ENCODE measurements at regions not wholly inside any gene's neighbourhood (a gene's known extent, or its start where the extent isn't known, plus 50 kb on each side); places are given as distances from the start of the nearest gene placed in this dataset.

- DNase-seq (ENCODE audit: low read depth in 2 of 3, low spot score in 2 of 3): no peak
Measured at GRCh38 chr7:42395607-42396006, 158.6 kb upstream of the GLI3 start.

- no peak for DNase-seq (ENCODE audit: low read depth in 2 of 3, low spot score in 2 of 3)
Measured at GRCh38 chr7:42392826-42393225, 155.8 kb upstream of the GLI3 start.

- DNase-seq (ENCODE audit: low read depth in 2 of 3, low spot score in 2 of 3): no peak
Measured at GRCh38 chr7:42389697-42390096, 152.7 kb upstream of the GLI3 start.

DNA sequence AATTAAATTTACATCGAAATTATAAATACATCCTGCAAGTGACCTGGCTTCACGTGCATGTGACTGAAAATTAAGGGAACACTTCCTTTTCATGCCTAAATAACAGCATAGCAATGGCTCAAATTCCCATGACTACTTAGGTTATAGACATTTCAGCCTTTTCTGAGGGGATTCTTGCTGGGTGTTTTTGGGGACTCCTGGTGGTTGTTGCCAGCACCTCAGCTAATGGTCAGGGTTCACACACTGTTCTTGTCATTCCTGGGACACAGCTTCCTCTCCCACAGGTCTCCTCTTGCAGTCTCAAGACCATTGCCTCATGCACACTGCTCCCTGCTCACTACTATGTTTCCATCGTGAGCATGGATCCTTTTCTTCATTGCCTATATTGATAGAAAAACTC, 148.9 kb upstream of the GLI3 start:
- DNase-seq (ENCODE audit: low read depth in 2 of 3, low spot score in 2 of 3): no peak

DNA sequence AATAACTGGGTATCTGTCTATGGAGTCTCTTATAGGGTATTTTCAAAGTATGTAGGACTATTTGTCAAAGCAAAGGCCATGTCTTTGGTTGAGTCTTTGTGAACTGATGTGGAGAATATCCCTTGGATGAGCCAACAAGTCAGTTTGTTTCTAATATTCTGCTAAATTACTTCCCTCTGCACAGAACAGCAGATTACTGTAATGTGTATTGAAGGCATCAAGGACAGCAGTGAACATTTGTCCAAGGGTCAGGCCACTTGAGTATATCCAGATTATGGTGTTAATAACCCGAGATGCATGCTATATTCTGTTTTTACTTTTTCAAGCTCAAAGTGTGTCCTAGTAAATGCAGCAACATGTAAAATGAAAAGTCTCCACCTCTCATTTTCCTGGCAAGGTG, 144.2 kb upstream of the GLI3 start:
- no peak for DNase-seq (ENCODE audit: low read depth in 2 of 3, low spot score in 2 of 3)

GRCh38 chr7:42380401-42380800, 143.4 kb upstream of the GLI3 start:
- DNase-seq (ENCODE audit: low read depth in 2 of 3, low spot score in 2 of 3): no peak

DNA sequence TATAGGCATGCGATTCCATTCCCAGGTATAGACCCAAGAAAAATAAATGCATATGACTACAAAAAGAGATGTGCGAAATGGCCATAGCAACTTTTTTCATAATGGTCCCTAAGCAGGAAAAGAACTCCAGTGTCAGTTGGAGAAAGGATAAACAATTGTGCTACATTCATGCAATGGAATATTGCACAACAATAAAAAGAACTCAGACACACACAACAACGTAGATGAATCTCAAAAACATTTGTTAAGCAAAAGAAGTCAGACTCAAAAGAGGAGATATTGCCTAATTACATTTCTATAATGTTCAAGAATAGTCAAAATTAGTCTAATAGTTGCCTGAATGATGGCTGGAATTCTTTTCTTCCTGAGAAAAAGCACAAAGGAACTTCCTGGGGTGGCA, 141.1 kb upstream of the GLI3 start:
- DNase-seq (ENCODE audit: low read depth in 2 of 3, low spot score in 2 of 3): no peak

- no peak for DNase-seq (ENCODE audit: low read depth in 2 of 3, low spot score in 2 of 3)
Measured at GRCh38 chr7:42373285-42373684, 136.3 kb upstream of the GLI3 start.

GRCh38 chr7:42372479-42372878, 135.5 kb upstream of the GLI3 start:
- DNase-seq (ENCODE audit: low read depth in 2 of 3, low spot score in 2 of 3): no peak

DNA sequence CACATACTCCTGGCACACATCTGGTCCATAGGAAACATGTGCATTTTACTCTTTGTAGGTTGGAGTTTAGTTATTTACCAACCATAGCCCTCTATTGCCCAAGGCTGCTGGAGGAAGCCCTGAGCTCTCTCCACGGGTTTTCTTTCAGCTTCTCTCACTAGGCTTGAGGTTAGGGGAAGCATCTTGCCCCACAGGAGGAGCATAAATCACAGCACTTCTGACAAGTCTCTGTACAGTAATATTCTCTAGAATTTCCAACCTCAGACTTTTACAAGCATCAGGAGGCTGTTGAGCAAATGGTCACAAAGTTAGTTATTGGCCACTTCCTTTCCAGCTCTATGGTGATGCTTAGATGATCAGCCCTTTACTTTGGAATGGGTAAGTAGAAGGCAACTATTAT, 122.9 kb upstream of the GLI3 start:
- no peak for DNase-seq (ENCODE audit: low read depth in 2 of 3, low spot score in 2 of 3)

- no peak for DNase-seq (ENCODE audit: low read depth in 2 of 3, low spot score in 2 of 3)
Measured at GRCh38 chr7:42351316-42351935, 114.4 kb upstream of the GLI3 start.

GRCh38 chr7:42350801-42351200, 113.8 kb upstream of the GLI3 start:
- DNase-seq (ENCODE audit: low read depth in 2 of 3, low spot score in 2 of 3): no peak

DNA sequence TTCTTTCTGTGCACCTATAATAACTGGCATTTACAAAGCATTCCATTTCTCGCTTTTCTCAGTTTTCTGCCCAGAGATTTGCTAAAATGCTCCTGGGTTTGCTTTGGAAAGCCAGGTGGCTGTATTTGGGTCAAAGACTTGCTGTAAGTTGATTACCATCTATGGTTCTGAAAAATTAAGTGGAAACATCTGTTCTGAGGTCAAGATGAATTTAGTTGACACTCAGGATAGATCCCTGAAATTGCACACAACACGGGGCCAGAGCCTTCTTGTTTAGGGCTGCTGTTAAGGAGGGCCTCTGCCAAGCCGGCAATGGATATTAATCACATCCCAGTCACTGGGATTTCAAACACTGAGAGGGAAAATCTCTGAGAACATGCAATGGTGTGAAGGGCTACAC, 111.6 kb upstream of the GLI3 start:
- no peak for DNase-seq (ENCODE audit: low read depth in 2 of 3, low spot score in 2 of 3)

DNA sequence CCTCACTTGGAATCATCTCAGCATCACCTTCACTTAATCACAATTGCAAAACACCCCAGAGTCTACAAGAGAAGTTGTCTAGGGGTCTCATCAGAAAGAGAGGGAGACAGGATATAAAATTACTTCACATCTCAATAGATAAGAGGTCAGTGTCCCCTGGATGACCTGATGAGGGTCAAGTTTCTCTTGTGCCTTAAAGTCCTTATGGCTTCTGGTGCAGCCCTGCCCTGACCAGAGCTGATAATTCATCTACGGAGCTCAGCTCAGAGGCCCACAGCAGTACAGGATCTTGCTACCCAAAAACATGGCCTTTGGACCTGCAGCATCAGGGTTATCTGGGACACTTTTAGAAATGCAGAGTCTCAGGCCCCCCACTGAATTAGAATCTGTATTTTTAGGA, 111.1 kb upstream of the GLI3 start:
- DNase-seq (ENCODE audit: low read depth in 2 of 3, low spot score in 2 of 3): no peak

GRCh38 chr7:42347616-42348015, 110.6 kb upstream of the GLI3 start:
- DNase-seq (ENCODE audit: low read depth in 2 of 3, low spot score in 2 of 3): no peak

- no peak for DNase-seq (ENCODE audit: low read depth in 2 of 3, low spot score in 2 of 3)
Measured at GRCh38 chr7:42345478-42346299, 108.7 kb upstream of the GLI3 start.

DNA sequence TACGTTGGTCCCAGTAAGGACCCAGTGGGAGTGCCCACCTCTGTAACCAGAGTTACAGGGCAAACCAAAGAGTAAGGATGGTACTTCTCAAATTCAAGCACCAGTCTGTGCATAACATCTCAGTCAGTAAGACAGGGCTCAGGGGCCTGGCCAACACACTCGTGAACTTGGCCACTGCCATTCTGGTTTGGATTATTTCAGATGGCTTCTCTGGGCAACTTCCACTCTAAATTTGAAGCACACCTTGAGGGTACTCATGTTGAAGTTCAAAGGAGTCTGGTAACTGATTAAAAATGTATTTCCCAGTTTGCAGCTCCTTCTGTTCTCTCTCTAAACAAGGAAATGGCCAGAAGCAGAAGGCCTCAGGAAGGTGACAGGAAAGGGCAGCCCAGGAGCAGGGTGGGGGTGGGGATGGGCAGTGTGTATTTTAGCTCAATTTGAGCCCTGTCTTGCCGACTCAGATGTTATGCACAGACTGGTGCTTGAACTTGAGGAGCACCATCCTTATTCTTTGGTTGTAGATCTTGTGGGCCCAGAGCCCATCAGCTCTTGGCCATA, 107.3 kb upstream of the GLI3 start:
- DNase-seq (ENCODE audit: low read depth in 2 of 3, low spot score in 2 of 3): no peak

- no peak for DNase-seq (ENCODE audit: low read depth in 2 of 3, low spot score in 2 of 3)
Measured at GRCh38 chr7:42342381-42342780, 105.4 kb upstream of the GLI3 start.

- no peak for DNase-seq (ENCODE audit: low read depth in 2 of 3, low spot score in 2 of 3)
Measured at GRCh38 chr7:42340436-42340835, 103.4 kb upstream of the GLI3 start.

DNA sequence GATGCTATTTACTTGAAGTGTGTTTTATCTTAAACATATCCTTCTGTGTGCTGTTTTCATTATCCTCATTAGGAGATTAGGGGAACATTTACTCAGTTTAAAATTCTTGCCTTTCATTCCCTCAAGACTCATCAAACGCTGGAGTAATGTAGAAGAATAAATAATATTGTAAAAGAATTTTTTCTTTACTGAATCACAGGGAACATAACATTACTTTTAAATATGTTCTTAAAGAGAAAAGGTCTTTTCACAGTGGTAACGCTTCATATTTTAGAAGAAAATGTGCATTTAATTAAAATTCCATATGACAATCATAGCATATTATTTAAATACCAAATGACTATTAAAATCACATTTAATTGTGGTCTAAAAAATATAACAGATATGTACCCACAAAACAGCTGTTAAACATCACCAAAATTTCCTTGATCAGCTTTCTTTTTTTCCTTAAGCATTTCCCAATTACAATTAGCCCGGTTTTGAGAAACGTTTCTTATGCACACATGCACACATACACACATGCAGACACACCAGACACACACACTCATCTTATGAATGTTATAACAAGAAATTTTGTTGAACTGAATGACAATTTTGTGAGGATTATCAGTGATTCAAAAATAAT, 102.0 kb upstream of the GLI3 start:
- no peak for DNase-seq (ENCODE audit: low read depth in 2 of 3, low spot score in 2 of 3)

DNA sequence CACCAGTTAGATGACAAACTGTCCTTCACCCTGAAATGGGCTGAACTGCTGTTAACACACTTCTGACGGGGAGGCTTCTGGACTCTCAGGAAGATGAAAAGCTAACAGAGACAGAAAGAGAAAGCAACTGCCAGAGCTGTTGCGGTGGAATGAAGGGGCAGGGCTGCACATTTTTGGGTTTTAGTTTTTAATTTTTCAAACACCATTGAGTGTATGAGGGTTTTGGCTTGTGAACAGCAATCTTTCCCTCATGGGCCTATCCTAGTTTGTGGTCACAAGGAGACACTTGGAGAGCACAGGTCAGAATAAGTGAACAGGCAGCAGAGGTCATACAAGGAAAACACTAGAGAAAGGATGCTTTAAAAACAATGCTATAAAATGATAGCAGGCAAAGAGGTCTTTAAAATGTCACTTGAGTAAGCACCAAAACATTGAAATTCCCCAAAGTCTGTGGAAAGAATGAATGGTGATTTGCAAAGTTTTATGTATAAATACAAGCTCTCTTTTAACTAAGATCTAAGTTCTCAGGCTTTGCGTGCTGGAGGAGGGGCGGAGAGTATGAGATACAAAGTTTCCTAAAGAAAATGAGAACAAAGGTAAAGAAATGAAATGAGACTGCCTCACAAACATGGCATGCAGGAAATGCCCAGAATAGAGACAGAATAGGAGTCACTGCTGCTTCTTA, 101.4 kb upstream of the GLI3 start:
- DNase-seq (ENCODE audit: low read depth in 2 of 3, low spot score in 2 of 3): no peak

Measured in activated CD8-positive, alpha-beta memory T cell treated with anti-CD3 and anti-CD28 coated beads for 48 hours (primary cell).